Fibroblast of lung (primary cell): ENCODE measurements at regions not wholly inside any gene's neighbourhood (a gene's known extent, or its start where the extent isn't known, plus 50 kb on each side); places are given as distances from the start of the nearest gene placed in this dataset.

Experiments
- DNase-seq, 2 donors: peaks; one replicate each; pipeline versions ENCODE4 v3.0.0 to v3.0.0-alpha.2; 2010; ENCODE audit warnings: low read depth in 2 of 2
- H2AFZ ChIP-seq: 2 replicates; pipeline ENCODE4 v1.5.1; 2012; ENCODE audit warnings: low read length, control low read depth, inconsistent platforms
- H3K27ac ChIP-seq: 2 replicates; pipeline ENCODE4 v1.5.1; 2011; ENCODE audit warnings: low read length, control low read depth; ENCODE audit not compliant: insufficient read depth
- H3K27me3 ChIP-seq: 2 replicates; pipeline ENCODE4 v1.5.1; 2011; ENCODE audit warnings: mild to moderate bottlenecking, low read length; ENCODE audit not compliant: control insufficient read depth, insufficient read depth
- H3K36me3 ChIP-seq: 2 replicates; pipeline ENCODE4 v1.5.1; 2011; ENCODE audit warnings: low read length; ENCODE audit not compliant: control insufficient read depth, insufficient read depth
- H3K4me1 ChIP-seq: 2 replicates; pipeline ENCODE4 v1.5.1; 2011; ENCODE audit warnings: low read length; ENCODE audit not compliant: control insufficient read depth, insufficient read depth; ENCODE audit errors: extremely low read depth
- H3K4me2 ChIP-seq: 2 replicates; pipeline ENCODE4 v1.5.1; 2011; ENCODE audit warnings: low read length, control low read depth; ENCODE audit not compliant: insufficient read depth; ENCODE audit errors: extremely low read depth
- H3K4me3 ChIP-seq, 4 experiments: fragments of 200-600 bp in 1 of 4; sonication (generic) in 1 of 4; replicated peaks in 1 of 4; 2 replicates each; pipeline ENCODE4 v1.5.1; 2011 to 2016; ENCODE audit warnings: low read length in 4 of 4, low read depth in 3 of 4, mild to moderate bottlenecking in 3 of 4, control low read depth in 2 of 4, inconsistent platforms in 1 of 4, mixed read lengths in 1 of 4; ENCODE audit not compliant: insufficient read depth in 1 of 4; ENCODE audit errors: control extremely low read depth in 1 of 4
- H3K79me2 ChIP-seq: 2 replicates; pipeline ENCODE4 v1.5.1; 2012; ENCODE audit warnings: mild to moderate bottlenecking, low read length, inconsistent platforms; ENCODE audit not compliant: control insufficient read depth, insufficient read depth
- H3K9ac ChIP-seq: 2 replicates; pipeline ENCODE4 v1.5.1; 2011; ENCODE audit warnings: mild to moderate bottlenecking, low read length, control low read depth; ENCODE audit not compliant: insufficient read depth
- H3K9me3 ChIP-seq: 2 replicates; pipeline ENCODE4 v1.5.1; 2012; ENCODE audit warnings: low read depth, low read length; ENCODE audit not compliant: control insufficient read depth, insufficient read depth
- H4K20me1 ChIP-seq: 2 replicates; pipeline ENCODE4 v1.5.1; 2011; ENCODE audit warnings: low read length; ENCODE audit not compliant: control insufficient read depth, insufficient read depth; ENCODE audit errors: extremely low read depth
- CTCF ChIP-seq, 2 donors: IDR thresholded peaks in 1 of 2; conservative IDR thresholded peaks in 1 of 2; 1 replicate in 1 of 2; 2 replicates in 1 of 2; pipeline ENCODE4 v1.5.1; 2011 to 2012; ENCODE audit warnings: low read length in 2 of 2, control low read depth in 1 of 2, inconsistent platforms in 1 of 2, low read depth in 1 of 2, mild to moderate bottlenecking in 1 of 2
- EZH2 ChIP-seq: IDR thresholded peaks from 2 replicates; pipeline ENCODE4 v1.5.1; 2012; ENCODE audit warnings: low read length, control low read depth, mild to moderate bottlenecking; ENCODE audit errors: missing control alignments

GRCh38 chr1:193569096-193569982, 382.9 kb upstream of the B3GALT2 start:
- Histone ChIP-seq H3K9ac (no peak overlapping the region), H4K20me1 (no peaks in the 10 kb centered on the region), H3K36me3 (no peaks in the 10 kb centered on the region), H3K4me3 (no peak overlapping the region), H3K4me1 (no peaks in the 10 kb centered on the region), H3K27me3 (no peaks in the 10 kb centered on the region), H2AFZ (no peak overlapping the region), H3K27ac (no peak overlapping the region), H3K79me2 (no peaks in the 10 kb centered on the region), H3K9me3 (no peaks in the 10 kb centered on the region), H3K4me2 (no peak overlapping the region)
- DNase-seq, result peak; percentile 51 to 93
- TF ChIP-seq EZH2 (no peak), CTCF (conservative IDR thresholded peaks at IDR 0.05 in 1 of 2, IDR thresholded peaks at IDR 0.05 in 1 of 2; ENCODE audit: low read depth in 1 of 2, low read length in 2 of 2) (no peak)

- H3K27me3 ChIP-seq, result no peaks in the 10 kb centered on the region
- no peak overlapping the region for H3K4me2 ChIP-seq
- TF ChIP-seq EZH2, result no peak
- TF ChIP-seq CTCF (conservative IDR thresholded peaks at IDR 0.05 in 1 of 2, IDR thresholded peaks at IDR 0.05 in 1 of 2; ENCODE audit: low read depth in 1 of 2, low read length in 2 of 2), result no peak
- H3K4me1 ChIP-seq, result no peaks in the 10 kb centered on the region
- no peaks in the 10 kb centered on the region for H3K36me3 ChIP-seq
- no peak for DNase-seq
- no peak overlapping the region for H3K27ac ChIP-seq
- no peaks in the 10 kb centered on the region for H4K20me1 ChIP-seq
- no peaks in the 10 kb centered on the region for H3K9me3 ChIP-seq
- no peak overlapping the region for H3K9ac ChIP-seq
- H3K4me3 ChIP-seq, result no peak overlapping the region
- no peaks in the 10 kb centered on the region for H3K79me2 ChIP-seq
- H2AFZ ChIP-seq, result no peak overlapping the region
Observed at GRCh38 chr1:193568512-193568911, 382.1 kb upstream of the B3GALT2 start.

GRCh38 chr1:193567937-193568336, 381.5 kb upstream of the B3GALT2 start:
- Histone ChIP-seq H3K4me1 (no peaks in the 10 kb centered on the region), H3K27ac (no peak overlapping the region), H3K9me3 (no peaks in the 10 kb centered on the region), H4K20me1 (no peaks in the 10 kb centered on the region), H3K36me3 (no peaks in the 10 kb centered on the region), H2AFZ (no peak overlapping the region), H3K27me3 (no peaks in the 10 kb centered on the region), H3K9ac (no peak overlapping the region), H3K79me2 (no peaks in the 10 kb centered on the region), H3K4me2 (no peak overlapping the region), H3K4me3 (no peak overlapping the region)
- no peak for DNase-seq
- TF ChIP-seq CTCF (conservative IDR thresholded peaks at IDR 0.05 in 1 of 2, IDR thresholded peaks at IDR 0.05 in 1 of 2; ENCODE audit: low read depth in 1 of 2, low read length in 2 of 2), result no peak
- no peak for TF ChIP-seq EZH2
